Activated B cell treated with CpG ODN at 0.5 μM for 24 hours (primary cell): ENCODE measurements at regions not wholly inside any gene's neighbourhood (a gene's known extent, or its start where the extent isn't known, plus 50 kb on each side); places are given as distances from the start of the nearest gene placed in this dataset.

Source experiments
- ATAC-seq: fragments of 200-7000 bp; cut with Tn5 transposase; one replicate; pipeline ENCODE4 v1.10.0; 2021; ENCODE audit warnings: low read depth, mild to moderate bottlenecking, moderate library complexity
- CTCF ChIA-PET: fragments of 350-600 bp; sonication (Branson Sonifier 250); formaldehyde crosslinking; loops from one replicate; lab custom pipeline; 2021; ENCODE audit warnings: antibody characterized with exemption; lab: Charles Lee
- POLR2A ChIA-PET: fragments of 350-600 bp; sonication (Branson Sonifier 250); formaldehyde crosslinking; loops from one replicate; lab custom pipeline; 2021; ENCODE audit warnings: antibody characterized with exemption; lab: Charles Lee
- DNase-seq: peaks from one replicate; pipeline ENCODE4 v3.0.0; 2022
- H3K27ac Mint-ChIP-seq: one replicate; pipeline ENCODE4 v1.8.0; 2020; ENCODE audit warnings: mixed read lengths
- H3K27me3 Mint-ChIP-seq: one replicate; pipeline ENCODE4 v1.8.0; 2021; ENCODE audit warnings: mixed read lengths
- H3K36me3 Mint-ChIP-seq: one replicate; pipeline ENCODE4 v1.8.0; 2021; ENCODE audit warnings: low read depth, mixed read lengths
- H3K4me1 Mint-ChIP-seq: one replicate; pipeline ENCODE4 v1.8.0; 2021; ENCODE audit warnings: mixed read lengths
- H3K4me3 Mint-ChIP-seq: one replicate; pipeline ENCODE4 v1.8.0; 2020; ENCODE audit warnings: mild to moderate bottlenecking, mixed read lengths
- H3K9me3 Mint-ChIP-seq: one replicate; pipeline ENCODE4 v1.8.0; 2020; ENCODE audit warnings: mixed read lengths
- intact Hi-C: fragments of 100-400 bp; cut with micrococcal nuclease; formaldehyde crosslinking; loops from one replicate; pipeline ENCODE4 v1.15.1; 2024
- TF ChIP-seq, protein P1 (sequence below): fragments of 200-600 bp; IDR thresholded peaks from one replicate; pipeline ENCODE4 v1.8.0; 2022; ENCODE audit warnings: antibody characterized with exemption, mild to moderate bottlenecking

DNA sequence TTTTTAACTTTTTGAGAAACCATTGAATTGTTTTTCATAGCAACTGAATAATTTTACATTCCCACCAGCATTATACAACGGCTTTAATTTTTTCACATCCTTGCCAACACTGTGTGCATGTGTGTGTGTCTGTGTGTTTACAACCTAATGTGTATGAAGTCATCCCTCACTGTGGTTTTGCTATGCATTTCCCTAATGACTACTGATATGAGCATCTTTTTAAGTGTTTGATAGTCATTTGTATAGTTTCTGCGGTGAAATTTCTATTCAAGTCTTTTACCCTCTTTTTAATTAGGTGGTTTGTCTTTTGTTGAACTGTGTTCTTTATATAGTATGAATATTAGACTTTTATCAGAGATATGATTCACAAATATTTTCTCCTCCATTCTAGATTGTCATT lies 263.1 kb upstream of the COX7C start:
- Mint-ChIP-seq H3K27ac (no peak overlapping the region), H3K4me3 (no peak overlapping the region), H3K4me1 (no peaks in the 10 kb centered on the region), H3K27me3 (no peaks in the 10 kb centered on the region), H3K36me3 (no peaks in the 10 kb centered on the region), H3K9me3 (no peaks in the 10 kb centered on the region)
- POLR2A ChIA-PET = no interaction called here
- CTCF ChIA-PET = no interaction called here
- DNase-seq = no peak
- intact Hi-C loops = no loop called here
- TF ChIP-seq, protein P1, sequence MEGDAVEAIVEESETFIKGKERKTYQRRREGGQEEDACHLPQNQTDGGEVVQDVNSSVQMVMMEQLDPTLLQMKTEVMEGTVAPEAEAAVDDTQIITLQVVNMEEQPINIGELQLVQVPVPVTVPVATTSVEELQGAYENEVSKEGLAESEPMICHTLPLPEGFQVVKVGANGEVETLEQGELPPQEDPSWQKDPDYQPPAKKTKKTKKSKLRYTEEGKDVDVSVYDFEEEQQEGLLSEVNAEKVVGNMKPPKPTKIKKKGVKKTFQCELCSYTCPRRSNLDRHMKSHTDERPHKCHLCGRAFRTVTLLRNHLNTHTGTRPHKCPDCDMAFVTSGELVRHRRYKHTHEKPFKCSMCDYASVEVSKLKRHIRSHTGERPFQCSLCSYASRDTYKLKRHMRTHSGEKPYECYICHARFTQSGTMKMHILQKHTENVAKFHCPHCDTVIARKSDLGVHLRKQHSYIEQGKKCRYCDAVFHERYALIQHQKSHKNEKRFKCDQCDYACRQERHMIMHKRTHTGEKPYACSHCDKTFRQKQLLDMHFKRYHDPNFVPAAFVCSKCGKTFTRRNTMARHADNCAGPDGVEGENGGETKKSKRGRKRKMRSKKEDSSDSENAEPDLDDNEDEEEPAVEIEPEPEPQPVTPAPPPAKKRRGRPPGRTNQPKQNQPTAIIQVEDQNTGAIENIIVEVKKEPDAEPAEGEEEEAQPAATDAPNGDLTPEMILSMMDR = no peak
- no peak for ATAC-seq

DNA sequence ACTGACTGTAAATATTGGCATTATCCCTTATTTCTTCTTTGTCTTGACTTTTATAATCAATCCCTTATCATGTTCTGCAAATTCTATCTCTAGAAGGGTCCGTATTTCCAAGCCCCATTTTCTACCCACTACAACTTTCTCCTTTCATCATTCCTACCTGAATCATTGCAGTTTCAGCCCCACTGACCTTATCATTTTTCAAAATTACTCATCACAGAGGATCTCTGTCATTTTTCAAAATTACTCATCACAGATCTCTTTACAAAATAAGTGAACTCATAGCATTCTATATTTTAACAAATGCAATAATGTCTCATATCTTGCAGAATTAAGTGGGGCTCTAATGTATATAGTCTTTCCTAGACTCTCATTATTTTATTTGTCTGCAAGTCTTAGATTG lies 256.9 kb upstream of the COX7C start:
- Mint-ChIP-seq H3K4me1 (no peaks in the 10 kb centered on the region), H3K27me3 (no peaks in the 10 kb centered on the region), H3K36me3 (no peaks in the 10 kb centered on the region), H3K27ac (no peak overlapping the region), H3K9me3 (no peaks in the 10 kb centered on the region), H3K4me3 (no peak overlapping the region)
- intact Hi-C loops = no loop called here
- no peak for ATAC-seq
- POLR2A ChIA-PET = no interaction called here
- TF ChIP-seq, protein P1 = no peak
- no peak for DNase-seq
- CTCF ChIA-PET = no interaction called here

DNA sequence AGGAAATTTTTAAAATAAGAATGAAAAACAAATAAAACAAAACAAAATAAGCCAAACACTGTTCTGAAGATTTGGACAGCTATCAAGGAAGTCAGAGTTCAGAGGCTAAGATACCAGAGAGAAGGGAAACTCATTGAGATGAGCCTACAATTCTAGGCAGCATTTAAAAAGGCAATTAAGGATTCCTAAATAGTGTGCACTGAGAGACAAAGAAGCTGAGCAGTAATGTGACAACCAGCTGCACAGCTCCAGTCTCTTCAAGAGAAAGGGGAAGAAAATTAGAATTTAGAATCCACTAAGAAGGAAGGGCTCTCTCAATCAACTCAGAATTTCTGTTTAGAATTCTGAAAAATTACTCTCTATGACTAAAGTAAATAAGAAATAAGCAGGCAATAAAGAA lies 246.7 kb upstream of the COX7C start:
- intact Hi-C loops = no loop called here
- H3K27ac Mint-ChIP-seq = no peak overlapping the region
- POLR2A ChIA-PET = no interaction called here

DNA sequence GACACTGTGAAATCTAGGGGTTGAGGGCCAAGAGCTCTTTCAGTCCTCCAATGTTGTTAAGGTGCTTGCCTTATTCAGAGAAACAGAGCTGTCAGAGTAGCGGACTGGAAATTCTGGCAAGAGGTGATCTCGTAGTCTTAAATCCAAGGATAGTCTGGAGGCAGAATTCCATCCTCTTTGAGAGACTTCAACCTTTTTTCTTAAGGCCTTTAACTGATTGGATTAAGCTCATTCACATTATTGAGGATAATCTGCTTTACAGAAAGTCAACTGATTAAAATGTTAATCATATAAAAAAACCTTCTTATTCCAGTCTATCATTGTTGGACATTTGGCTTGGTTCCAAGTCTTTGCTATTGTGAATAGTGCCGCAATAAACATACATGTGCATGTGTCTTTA lies 243.1 kb upstream of the COX7C start:
- ChIA-PET POLR2A (no interaction called here), CTCF (no interaction called here)
- H3K36me3 Mint-ChIP-seq = no peaks in the 10 kb centered on the region
- no peak overlapping the region for H3K27ac Mint-ChIP-seq
- H3K27me3 Mint-ChIP-seq = no peaks in the 10 kb centered on the region
- no peaks in the 10 kb centered on the region for H3K4me1 Mint-ChIP-seq
- TF ChIP-seq, protein P1 = no peak
- intact Hi-C loops = no loop called here
- H3K4me3 Mint-ChIP-seq = no peak overlapping the region
- DNase-seq = no peak
- no peak for ATAC-seq
- H3K9me3 Mint-ChIP-seq = no peaks in the 10 kb centered on the region

More for the DNA sequence above, 246.7 kb upstream of the COX7C start:
- ATAC-seq = no peak
- no peak overlapping the region for H3K4me3 Mint-ChIP-seq
- CTCF ChIA-PET = no interaction called here
- H3K9me3 Mint-ChIP-seq = no peaks in the 10 kb centered on the region
- TF ChIP-seq, protein P1 = no peak
- H3K4me1 Mint-ChIP-seq = no peaks in the 10 kb centered on the region
- H3K36me3 Mint-ChIP-seq = no peaks in the 10 kb centered on the region
- no peak for DNase-seq
- H3K27me3 Mint-ChIP-seq = no peaks in the 10 kb centered on the region

DNA sequence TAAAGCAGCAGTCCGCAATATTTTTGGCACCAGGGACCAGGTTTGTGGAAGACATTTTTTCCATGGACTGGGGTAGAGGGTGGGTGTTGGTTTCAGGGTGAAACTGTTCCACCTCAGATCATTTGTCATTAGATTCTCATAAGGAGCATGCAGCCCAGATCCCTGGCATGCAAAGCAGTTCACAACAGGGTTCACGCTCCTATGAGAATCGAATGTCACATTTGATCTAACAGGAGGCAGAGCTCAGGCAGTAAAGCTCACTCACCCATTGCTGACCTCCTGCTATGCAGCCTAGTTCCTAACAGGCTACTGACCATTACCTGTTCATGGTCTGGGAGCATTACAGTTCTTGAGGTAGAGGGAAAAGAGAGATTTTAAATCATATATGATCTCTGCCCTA lies 241.5 kb upstream of the COX7C start:
- TF ChIP-seq, protein P1 = no peak
- H3K4me3 Mint-ChIP-seq = no peak overlapping the region
- H3K36me3 Mint-ChIP-seq = no peaks in the 10 kb centered on the region
- no peaks in the 10 kb centered on the region for H3K9me3 Mint-ChIP-seq
- no peaks in the 10 kb centered on the region for H3K4me1 Mint-ChIP-seq
- H3K27me3 Mint-ChIP-seq = no peaks in the 10 kb centered on the region
- no peak for DNase-seq
- ChIA-PET POLR2A (no interaction called here), CTCF (no interaction called here)
- ATAC-seq = no peak
- no peak overlapping the region for H3K27ac Mint-ChIP-seq
- intact Hi-C loops = no loop called here
